ENCODE measurements at regions not wholly inside any gene's neighbourhood (a gene's known extent, or its start where the extent isn't known, plus 50 kb on each side); places are given as distances from the start of the nearest gene placed in this dataset.

DNA sequence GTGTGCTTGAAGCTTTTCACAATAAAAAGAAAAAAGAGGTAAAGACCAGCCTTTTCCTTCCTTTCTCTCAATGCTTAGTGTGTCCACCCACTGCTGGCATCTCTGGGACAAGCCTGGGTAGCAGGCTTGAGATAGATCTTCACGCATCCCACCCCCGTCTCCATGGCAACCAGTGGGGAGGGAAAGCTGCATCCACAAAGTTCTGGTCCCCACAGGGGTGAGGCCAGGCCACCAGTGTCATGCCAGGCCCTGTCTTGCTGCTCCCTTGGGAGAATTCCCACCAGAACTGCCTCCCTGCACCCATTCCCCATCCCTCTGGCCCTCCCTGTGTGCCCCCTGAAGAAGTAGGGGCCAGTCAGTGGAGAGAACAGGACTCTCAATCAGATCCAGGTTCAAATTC lies 259.9 kb downstream of the MRTFB start:
- Histone ChIP-seq H3K4me3 (replicated peaks; ENCODE audit: insufficient read depth, low read length) (no peak overlapping the region), H3K27me3 (ENCODE audit: insufficient read depth, poor library complexity, severe bottlenecking) (no peaks in the 10 kb centered on the region), H3K27ac (replicated peaks) (no peak overlapping the region)
- TF ChIP-seq POLR2AphosphoS5 (IDR thresholded peaks at IDR 0.05; ENCODE audit: low read depth) (no peak), SPI1 (IDR thresholded peaks at IDR 0.05; ENCODE audit: borderline replicate concordance, low read depth) (no peak), GABPA (IDR thresholded peaks at IDR 0.05; ENCODE audit: low read depth) (no peak)
- TF ChIP-seq, protein P1, sequence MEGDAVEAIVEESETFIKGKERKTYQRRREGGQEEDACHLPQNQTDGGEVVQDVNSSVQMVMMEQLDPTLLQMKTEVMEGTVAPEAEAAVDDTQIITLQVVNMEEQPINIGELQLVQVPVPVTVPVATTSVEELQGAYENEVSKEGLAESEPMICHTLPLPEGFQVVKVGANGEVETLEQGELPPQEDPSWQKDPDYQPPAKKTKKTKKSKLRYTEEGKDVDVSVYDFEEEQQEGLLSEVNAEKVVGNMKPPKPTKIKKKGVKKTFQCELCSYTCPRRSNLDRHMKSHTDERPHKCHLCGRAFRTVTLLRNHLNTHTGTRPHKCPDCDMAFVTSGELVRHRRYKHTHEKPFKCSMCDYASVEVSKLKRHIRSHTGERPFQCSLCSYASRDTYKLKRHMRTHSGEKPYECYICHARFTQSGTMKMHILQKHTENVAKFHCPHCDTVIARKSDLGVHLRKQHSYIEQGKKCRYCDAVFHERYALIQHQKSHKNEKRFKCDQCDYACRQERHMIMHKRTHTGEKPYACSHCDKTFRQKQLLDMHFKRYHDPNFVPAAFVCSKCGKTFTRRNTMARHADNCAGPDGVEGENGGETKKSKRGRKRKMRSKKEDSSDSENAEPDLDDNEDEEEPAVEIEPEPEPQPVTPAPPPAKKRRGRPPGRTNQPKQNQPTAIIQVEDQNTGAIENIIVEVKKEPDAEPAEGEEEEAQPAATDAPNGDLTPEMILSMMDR (IDR thresholded peaks at IDR 0.05; ENCODE audit: insufficient read depth, low read length), result no peak
- TF ChIP-seq, protein P2, sequence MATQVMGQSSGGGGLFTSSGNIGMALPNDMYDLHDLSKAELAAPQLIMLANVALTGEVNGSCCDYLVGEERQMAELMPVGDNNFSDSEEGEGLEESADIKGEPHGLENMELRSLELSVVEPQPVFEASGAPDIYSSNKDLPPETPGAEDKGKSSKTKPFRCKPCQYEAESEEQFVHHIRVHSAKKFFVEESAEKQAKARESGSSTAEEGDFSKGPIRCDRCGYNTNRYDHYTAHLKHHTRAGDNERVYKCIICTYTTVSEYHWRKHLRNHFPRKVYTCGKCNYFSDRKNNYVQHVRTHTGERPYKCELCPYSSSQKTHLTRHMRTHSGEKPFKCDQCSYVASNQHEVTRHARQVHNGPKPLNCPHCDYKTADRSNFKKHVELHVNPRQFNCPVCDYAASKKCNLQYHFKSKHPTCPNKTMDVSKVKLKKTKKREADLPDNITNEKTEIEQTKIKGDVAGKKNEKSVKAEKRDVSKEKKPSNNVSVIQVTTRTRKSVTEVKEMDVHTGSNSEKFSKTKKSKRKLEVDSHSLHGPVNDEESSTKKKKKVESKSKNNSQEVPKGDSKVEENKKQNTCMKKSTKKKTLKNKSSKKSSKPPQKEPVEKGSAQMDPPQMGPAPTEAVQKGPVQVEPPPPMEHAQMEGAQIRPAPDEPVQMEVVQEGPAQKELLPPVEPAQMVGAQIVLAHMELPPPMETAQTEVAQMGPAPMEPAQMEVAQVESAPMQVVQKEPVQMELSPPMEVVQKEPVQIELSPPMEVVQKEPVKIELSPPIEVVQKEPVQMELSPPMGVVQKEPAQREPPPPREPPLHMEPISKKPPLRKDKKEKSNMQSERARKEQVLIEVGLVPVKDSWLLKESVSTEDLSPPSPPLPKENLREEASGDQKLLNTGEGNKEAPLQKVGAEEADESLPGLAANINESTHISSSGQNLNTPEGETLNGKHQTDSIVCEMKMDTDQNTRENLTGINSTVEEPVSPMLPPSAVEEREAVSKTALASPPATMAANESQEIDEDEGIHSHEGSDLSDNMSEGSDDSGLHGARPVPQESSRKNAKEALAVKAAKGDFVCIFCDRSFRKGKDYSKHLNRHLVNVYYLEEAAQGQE (IDR thresholded peaks at IDR 0.05; ENCODE audit: insufficient replicate concordance, low read depth), result no peak
- no peak for DNase-seq (ENCODE audit: low read depth in 1 of 2, low spot score in 1 of 2)

DNA sequence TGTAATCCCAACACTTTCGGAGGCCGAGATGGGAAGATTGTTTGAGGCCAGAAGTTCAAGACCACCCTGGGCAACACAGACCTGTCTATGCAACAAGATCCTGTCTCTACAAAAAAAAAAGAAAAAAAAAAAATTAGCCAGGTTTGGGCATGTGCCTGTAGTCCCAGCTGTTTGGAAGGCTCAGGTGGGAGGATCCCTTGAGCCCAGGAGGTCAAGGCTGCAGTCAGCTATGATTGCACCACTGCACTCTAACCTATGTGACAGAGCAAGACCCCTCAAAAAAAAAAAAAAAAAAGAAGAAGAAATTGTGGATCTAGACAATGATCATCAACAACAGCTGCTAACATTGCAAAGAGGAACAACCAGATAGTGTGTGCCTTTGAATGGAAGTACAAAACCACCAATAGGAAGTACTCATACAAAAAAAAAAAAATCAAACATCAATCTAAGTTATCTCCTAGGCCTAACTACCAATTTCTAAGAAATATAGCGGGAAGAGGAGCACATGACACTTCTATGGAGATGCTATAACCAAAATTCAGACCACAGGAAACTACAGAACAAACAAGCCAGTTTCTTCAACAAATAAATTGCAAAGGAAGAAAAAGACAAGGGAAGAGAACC lies 258.7 kb downstream of the MRTFB start:
- H3K27me3 ChIP-seq (ENCODE audit: insufficient read depth, poor library complexity, severe bottlenecking), result no peaks in the 10 kb centered on the region
- no peak overlapping the region for H3K4me3 ChIP-seq (replicated peaks; ENCODE audit: insufficient read depth, low read length)
- H3K27ac ChIP-seq (replicated peaks), result no peak overlapping the region
- TF ChIP-seq, protein P1 (IDR thresholded peaks at IDR 0.05; ENCODE audit: insufficient read depth, low read length), result no peak
- TF ChIP-seq, protein P2 (IDR thresholded peaks at IDR 0.05; ENCODE audit: insufficient replicate concordance, low read depth), result no peak
- TF ChIP-seq POLR2AphosphoS5 (IDR thresholded peaks at IDR 0.05; ENCODE audit: low read depth) (no peak), GABPA (IDR thresholded peaks at IDR 0.05; ENCODE audit: low read depth) (no peak), SPI1 (IDR thresholded peaks at IDR 0.05; ENCODE audit: borderline replicate concordance, low read depth) (no peak)
- no peak for DNase-seq (ENCODE audit: low read depth in 1 of 2, low spot score in 1 of 2)

DNA sequence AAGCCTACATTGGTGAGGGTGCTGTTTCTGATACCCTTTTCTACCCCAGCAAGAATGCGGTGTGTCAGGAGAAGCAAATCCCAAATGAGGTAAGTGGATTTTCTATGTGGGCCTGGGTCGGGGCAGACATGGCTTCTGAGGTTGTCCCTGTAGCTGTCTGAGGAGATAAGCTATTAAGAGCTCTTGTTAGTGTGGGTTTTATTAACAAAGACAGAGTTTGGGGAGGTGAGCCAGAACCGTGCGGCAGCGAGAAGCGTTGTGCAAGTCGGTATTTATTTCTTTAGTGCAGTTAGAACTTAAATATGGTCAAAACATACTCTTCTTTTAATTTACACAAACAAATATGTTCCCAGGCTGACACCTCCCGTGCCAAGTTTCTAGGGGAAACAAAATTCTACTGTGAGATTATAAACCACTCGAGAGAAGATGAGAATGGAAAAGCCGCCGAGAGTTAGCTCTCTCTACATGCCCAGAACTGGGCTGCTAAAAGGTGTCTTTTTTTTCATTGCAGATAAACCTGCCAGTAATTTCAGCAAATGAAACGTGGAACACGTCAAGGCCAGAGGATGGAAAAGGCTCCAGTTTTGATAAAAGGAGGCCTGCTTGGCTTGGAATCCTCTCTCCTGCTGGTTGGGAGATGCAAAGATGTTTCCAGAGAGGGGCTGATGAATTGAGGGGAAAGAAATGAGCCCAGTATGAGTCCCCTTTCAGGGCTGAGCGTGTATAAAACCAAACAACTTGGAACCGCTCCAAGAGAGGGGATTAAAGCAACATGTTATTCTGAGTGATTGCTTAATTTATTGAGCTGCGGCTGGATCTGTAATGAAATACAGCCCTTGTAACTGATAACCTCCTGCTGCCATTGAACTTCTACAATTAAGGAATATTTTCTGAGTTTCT lies 254.6 kb downstream of the MRTFB start:
- H3K27me3 ChIP-seq (ENCODE audit: insufficient read depth, poor library complexity, severe bottlenecking), result no peaks in the 10 kb centered on the region
- TF ChIP-seq, protein P2 (IDR thresholded peaks at IDR 0.05; ENCODE audit: insufficient replicate concordance, low read depth), result no peak
- TF ChIP-seq GABPA (IDR thresholded peaks at IDR 0.05; ENCODE audit: low read depth) (no peak), SPI1 (IDR thresholded peaks at IDR 0.05; ENCODE audit: borderline replicate concordance, low read depth) (no peak), POLR2AphosphoS5 (IDR thresholded peaks at IDR 0.05; ENCODE audit: low read depth) (no peak)
- TF ChIP-seq, protein P1 (IDR thresholded peaks at IDR 0.05; ENCODE audit: insufficient read depth, low read length), result no peak
- no peak for DNase-seq (ENCODE audit: low read depth in 1 of 2, low spot score in 1 of 2)
- H3K27ac ChIP-seq (replicated peaks), result no peak overlapping the region
- H3K4me3 ChIP-seq (replicated peaks; ENCODE audit: insufficient read depth, low read length), result no peak overlapping the region
